ENCODE measurements at regions not wholly inside any gene's neighbourhood (a gene's known extent, or its start where the extent isn't known, plus 50 kb on each side); places are given as distances from the start of the nearest gene placed in this dataset.

DNA sequence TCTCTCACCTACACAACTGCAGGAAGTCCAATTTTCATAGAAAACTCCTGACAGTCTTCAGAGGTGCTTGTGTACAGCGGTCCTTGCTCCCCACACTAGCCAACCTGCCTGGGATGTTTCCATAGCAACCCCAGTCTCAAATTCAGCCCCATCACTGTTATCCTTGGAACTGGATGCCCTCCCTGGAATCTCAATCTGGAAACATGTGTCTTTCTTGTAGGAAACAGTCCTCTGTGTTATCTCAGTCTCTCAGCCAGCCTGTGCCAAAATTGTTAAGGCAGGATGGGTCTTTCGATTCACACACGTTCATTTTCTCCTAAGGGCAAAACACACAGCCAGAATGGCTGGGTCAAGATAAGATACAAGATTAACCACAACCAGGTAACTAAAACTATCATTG, 295.5 kb upstream of the RND3 start:
- in situ Hi-C loops (cut with HindIII; ENCODE audit: low pct_unique_long_range_greater_than_20kb, low sequenced_read_pairs): no loop called here
- BruUV-seq (replicated peaks): no TSS peak
- intact Hi-C loops (cut with micrococcal nuclease; ENCODE audit: unreplicated experiment): no loop called here
- H3K36me3 ChIP-seq (ENCODE audit: control insufficient read depth, insufficient read depth, low read length): no peaks in the 10 kb centered on the region
- ChIA-PET CTCF (no interaction called here), POLR2A (no interaction called here)
- no peak overlapping the region for H3K27ac ChIP-seq (ENCODE audit: low read length)
- no peak overlapping the region for H3K4me3 ChIP-seq (ENCODE audit: low read depth in 2 of 2, low read length in 2 of 2)
- no peaks in the 10 kb centered on the region for H3K4me1 ChIP-seq (ENCODE audit: control insufficient read depth, insufficient read depth, low read length)
- H3K9me3 ChIP-seq (ENCODE audit: control insufficient read depth, insufficient read depth, low read depth, low read length): no peaks in the 10 kb centered on the region
- DNase-seq (ENCODE audit: low read depth, low spot score) (no peak), ATAC-seq (no peak)
- H3K27me3 ChIP-seq (ENCODE audit: control insufficient read depth, insufficient read depth, low read length): no peaks in the 10 kb centered on the region
- TF ChIP-seq, protein P1, sequence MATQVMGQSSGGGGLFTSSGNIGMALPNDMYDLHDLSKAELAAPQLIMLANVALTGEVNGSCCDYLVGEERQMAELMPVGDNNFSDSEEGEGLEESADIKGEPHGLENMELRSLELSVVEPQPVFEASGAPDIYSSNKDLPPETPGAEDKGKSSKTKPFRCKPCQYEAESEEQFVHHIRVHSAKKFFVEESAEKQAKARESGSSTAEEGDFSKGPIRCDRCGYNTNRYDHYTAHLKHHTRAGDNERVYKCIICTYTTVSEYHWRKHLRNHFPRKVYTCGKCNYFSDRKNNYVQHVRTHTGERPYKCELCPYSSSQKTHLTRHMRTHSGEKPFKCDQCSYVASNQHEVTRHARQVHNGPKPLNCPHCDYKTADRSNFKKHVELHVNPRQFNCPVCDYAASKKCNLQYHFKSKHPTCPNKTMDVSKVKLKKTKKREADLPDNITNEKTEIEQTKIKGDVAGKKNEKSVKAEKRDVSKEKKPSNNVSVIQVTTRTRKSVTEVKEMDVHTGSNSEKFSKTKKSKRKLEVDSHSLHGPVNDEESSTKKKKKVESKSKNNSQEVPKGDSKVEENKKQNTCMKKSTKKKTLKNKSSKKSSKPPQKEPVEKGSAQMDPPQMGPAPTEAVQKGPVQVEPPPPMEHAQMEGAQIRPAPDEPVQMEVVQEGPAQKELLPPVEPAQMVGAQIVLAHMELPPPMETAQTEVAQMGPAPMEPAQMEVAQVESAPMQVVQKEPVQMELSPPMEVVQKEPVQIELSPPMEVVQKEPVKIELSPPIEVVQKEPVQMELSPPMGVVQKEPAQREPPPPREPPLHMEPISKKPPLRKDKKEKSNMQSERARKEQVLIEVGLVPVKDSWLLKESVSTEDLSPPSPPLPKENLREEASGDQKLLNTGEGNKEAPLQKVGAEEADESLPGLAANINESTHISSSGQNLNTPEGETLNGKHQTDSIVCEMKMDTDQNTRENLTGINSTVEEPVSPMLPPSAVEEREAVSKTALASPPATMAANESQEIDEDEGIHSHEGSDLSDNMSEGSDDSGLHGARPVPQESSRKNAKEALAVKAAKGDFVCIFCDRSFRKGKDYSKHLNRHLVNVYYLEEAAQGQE (IDR thresholded peaks at IDR 0.05; ENCODE audit: insufficient read depth in 1 of 2, low read depth in 2 of 2, low read length in 1 of 2): no peak
- TF ChIP-seq POLR2AphosphoS5 (IDR thresholded peaks at IDR 0.05; ENCODE audit: low read depth, low read length): no peak
- TF ChIP-seq, protein P2, sequence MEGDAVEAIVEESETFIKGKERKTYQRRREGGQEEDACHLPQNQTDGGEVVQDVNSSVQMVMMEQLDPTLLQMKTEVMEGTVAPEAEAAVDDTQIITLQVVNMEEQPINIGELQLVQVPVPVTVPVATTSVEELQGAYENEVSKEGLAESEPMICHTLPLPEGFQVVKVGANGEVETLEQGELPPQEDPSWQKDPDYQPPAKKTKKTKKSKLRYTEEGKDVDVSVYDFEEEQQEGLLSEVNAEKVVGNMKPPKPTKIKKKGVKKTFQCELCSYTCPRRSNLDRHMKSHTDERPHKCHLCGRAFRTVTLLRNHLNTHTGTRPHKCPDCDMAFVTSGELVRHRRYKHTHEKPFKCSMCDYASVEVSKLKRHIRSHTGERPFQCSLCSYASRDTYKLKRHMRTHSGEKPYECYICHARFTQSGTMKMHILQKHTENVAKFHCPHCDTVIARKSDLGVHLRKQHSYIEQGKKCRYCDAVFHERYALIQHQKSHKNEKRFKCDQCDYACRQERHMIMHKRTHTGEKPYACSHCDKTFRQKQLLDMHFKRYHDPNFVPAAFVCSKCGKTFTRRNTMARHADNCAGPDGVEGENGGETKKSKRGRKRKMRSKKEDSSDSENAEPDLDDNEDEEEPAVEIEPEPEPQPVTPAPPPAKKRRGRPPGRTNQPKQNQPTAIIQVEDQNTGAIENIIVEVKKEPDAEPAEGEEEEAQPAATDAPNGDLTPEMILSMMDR (IDR thresholded peaks at IDR 0.05): no peak
- no peak for TF ChIP-seq TCF7L2 (IDR thresholded peaks at IDR 0.05; ENCODE audit: low read depth, low read length)
- TF ChIP-seq SIN3A (IDR thresholded peaks at IDR 0.05; ENCODE audit: borderline replicate concordance, insufficient read depth, low read depth, low read length): no peak

DNA sequence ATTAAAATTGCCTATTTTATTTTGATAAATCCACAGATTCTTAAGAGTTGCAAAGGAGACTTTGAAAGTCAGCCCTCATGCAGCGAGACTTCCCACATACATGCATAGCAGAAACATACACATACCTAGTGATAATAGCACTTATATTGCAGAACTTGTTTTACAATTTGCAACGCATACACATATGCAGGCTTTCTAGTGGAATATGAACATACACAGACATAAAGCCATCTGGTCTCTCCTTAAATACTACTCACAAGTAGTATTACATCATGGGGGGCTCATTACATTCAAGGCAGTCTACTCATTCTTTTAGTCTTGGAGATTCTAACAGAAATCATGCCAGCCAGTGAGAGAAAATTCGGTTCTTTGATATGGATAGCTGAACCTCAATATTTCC, 295.1 kb upstream of the RND3 start:
- H3K36me3 ChIP-seq (ENCODE audit: control insufficient read depth, insufficient read depth, low read length): no peaks in the 10 kb centered on the region
- no TSS peak for BruUV-seq (replicated peaks)
- TF ChIP-seq SIN3A (IDR thresholded peaks at IDR 0.05; ENCODE audit: borderline replicate concordance, insufficient read depth, low read depth, low read length): no peak
- TF ChIP-seq, protein P2 (IDR thresholded peaks at IDR 0.05): no peak
- TF ChIP-seq, protein P1 (IDR thresholded peaks at IDR 0.05; ENCODE audit: insufficient read depth in 1 of 2, low read depth in 2 of 2, low read length in 1 of 2): no peak
- no peak for TF ChIP-seq TCF7L2 (IDR thresholded peaks at IDR 0.05; ENCODE audit: low read depth, low read length)
- no peak for TF ChIP-seq POLR2AphosphoS5 (IDR thresholded peaks at IDR 0.05; ENCODE audit: low read depth, low read length)
- H3K4me3 ChIP-seq (ENCODE audit: low read depth in 2 of 2, low read length in 2 of 2): no peak overlapping the region
- H3K9me3 ChIP-seq (ENCODE audit: control insufficient read depth, insufficient read depth, low read depth, low read length): no peaks in the 10 kb centered on the region
- DNase-seq (ENCODE audit: low read depth, low spot score) (no peak), ATAC-seq (no peak)
- no peaks in the 10 kb centered on the region for H3K4me1 ChIP-seq (ENCODE audit: control insufficient read depth, insufficient read depth, low read length)
- H3K27ac ChIP-seq (ENCODE audit: low read length): no peak overlapping the region
- in situ Hi-C loops (cut with HindIII; ENCODE audit: low pct_unique_long_range_greater_than_20kb, low sequenced_read_pairs): no loop called here
- ChIA-PET CTCF (no interaction called here), POLR2A (no interaction called here)
- intact Hi-C loops (cut with micrococcal nuclease; ENCODE audit: unreplicated experiment): no loop called here
- no peaks in the 10 kb centered on the region for H3K27me3 ChIP-seq (ENCODE audit: control insufficient read depth, insufficient read depth, low read length)
